SK-N-SH (cell line): ENCODE measurements at regions not wholly inside any gene's neighbourhood (a gene's known extent, or its start where the extent isn't known, plus 50 kb on each side); places are given as distances from the start of the nearest gene placed in this dataset.

Source experiments
- CTCF ChIA-PET: fragments of 300-600, 350-600 bp; formaldehyde crosslinking; extraction: SDS; loops from one replicate; lab custom pipeline; 2021; lab: Yijun Ruan, JAX
- POLR2A ChIA-PET: fragments of 350-600 bp; sonication (Branson Sonifier 250); formaldehyde crosslinking; extraction: SDS; loops from one replicate; lab custom pipeline; 2020; ENCODE audit warnings: antibody characterized with exemption, inconsistent platforms; lab: Yijun Ruan, JAX
- DNase-seq: peaks from one replicate; pipeline ENCODE4 v3.0.0; 2012
- H2AFZ ChIP-seq: fragments of 200-600 bp; sonication (generic); 2 replicates; pipeline ENCODE4 v1.8.1; 2016; ENCODE audit warnings: antibody characterized with exemption, mild to moderate bottlenecking, low read depth
- H3F3A ChIP-seq: fragments of 200-600 bp; sonication (generic); replicated peaks from 2 replicates; pipeline ENCODE3; 2016; ENCODE audit warnings: antibody characterized with exemption, mild to moderate bottlenecking; ENCODE audit not compliant: insufficient read depth
- H3K27ac ChIP-seq, 2 experiments: fragments of 200-500 bp in 1 of 2; fragments of 200-600 bp in 1 of 2; sonication (Bioruptor generic) in 1 of 2; sonication (generic), shearing (Covaris generic) in 1 of 2; 2 replicates each; pipeline versions ENCODE4 v1.5.1 to v1.6.1; 2014 to 2016; ENCODE audit warnings: low read depth in 2 of 2, inconsistent platforms in 1 of 2, low read length in 1 of 2, mild to moderate bottlenecking in 1 of 2, mixed read lengths in 1 of 2
- H3K27me3 ChIP-seq: fragments of 200-600 bp; sonication (generic), shearing (Covaris generic); 2 replicates; pipeline ENCODE4 v1.6.1; 2016; ENCODE audit warnings: mixed run types; ENCODE audit not compliant: insufficient read depth
- H3K36me3 ChIP-seq, 2 experiments: fragments of 200-500 bp in 1 of 2; fragments of 200-600 bp in 1 of 2; sonication (Bioruptor generic) in 1 of 2; sonication (generic) in 1 of 2; replicated peaks in 1 of 2; 2 replicates each; pipeline versions ENCODE3 to v1.5.1; 2014 to 2016; ENCODE audit warnings: low read length in 1 of 2, mild to moderate bottlenecking in 1 of 2; ENCODE audit not compliant: insufficient read depth in 2 of 2, control insufficient read depth in 1 of 2
- H3K4me1 ChIP-seq, 2 experiments: fragments of 200-500 bp in 1 of 2; fragments of 200-600 bp in 1 of 2; sonication (Bioruptor generic) in 1 of 2; sonication (generic), shearing (Covaris generic) in 1 of 2; 2 replicates each; pipeline versions ENCODE4 v1.5.1 to v1.6.1; 2014 to 2016; ENCODE audit warnings: low read depth in 1 of 2, low read length in 1 of 2, mixed run types in 1 of 2; ENCODE audit not compliant: insufficient read depth in 2 of 2, control insufficient read depth in 1 of 2
- H3K4me2 ChIP-seq: fragments of 200-600 bp; sonication (generic), shearing (Covaris generic); 2 replicates; pipeline ENCODE4 v1.6.1; 2017; ENCODE audit warnings: mixed run types
- H3K4me3 ChIP-seq, 2 experiments: fragments of 200-500 bp in 1 of 2; fragments of 200-600 bp in 1 of 2; sonication (Bioruptor generic) in 1 of 2; sonication (generic), shearing (Covaris generic) in 1 of 2; 2 replicates each; pipeline versions ENCODE4 v1.5.1 to v1.8.1; 2014 to 2016; ENCODE audit warnings: low read depth in 2 of 2, inconsistent platforms in 1 of 2, low read length in 1 of 2, mild to moderate bottlenecking in 1 of 2, mixed read lengths in 1 of 2, moderate library complexity in 1 of 2
- H3K79me2 ChIP-seq: fragments of 200-600 bp; sonication (generic); 2 replicates; pipeline ENCODE4 v1.8.1; 2017; ENCODE audit warnings: mild to moderate bottlenecking; ENCODE audit not compliant: insufficient read depth
- H3K9ac ChIP-seq: fragments of 200-600 bp; sonication (generic); 2 replicates; pipeline ENCODE4 v1.6.1; 2017; ENCODE audit warnings: mixed run types
- H3K9me2 ChIP-seq: fragments of 200-600 bp; sonication (generic); 2 replicates; pipeline ENCODE4 v1.6.1; 2017; ENCODE audit warnings: mixed run types
- H3K9me3 ChIP-seq: fragments of 200-600 bp; sonication (generic); 2 replicates; pipeline ENCODE4 v1.6.1; 2017; ENCODE audit warnings: mixed run types, mild to moderate bottlenecking, moderate library complexity
- H4K20me1 ChIP-seq: fragments of 200-600 bp; sonication (generic); 2 replicates; pipeline ENCODE4 v1.6.1; 2017; ENCODE audit warnings: mild to moderate bottlenecking, mixed run types; ENCODE audit not compliant: insufficient read depth
- CHD2 ChIP-seq: fragments of 150-350 bp; IDR thresholded peaks from 2 replicates; pipeline ENCODE4 v1.6.1; 2018; ENCODE audit warnings: low read length; ENCODE audit not compliant: partially characterized antibody
- ELF1 ChIP-seq: IDR thresholded peaks from 2 replicates; pipeline ENCODE4 v1.4.0; 2012
- EP300 ChIP-seq, 2 experiments: IDR thresholded peaks; 2 replicates each; pipeline versions ENCODE4 v1.4.0 to v1.6.1; 2012; ENCODE audit warnings: borderline replicate concordance in 1 of 2, low read depth in 1 of 2, low read length in 1 of 2
- FOSL2 ChIP-seq: IDR thresholded peaks from 2 replicates; pipeline ENCODE4 v1.4.0; 2012; ENCODE audit warnings: low read depth, mild to moderate bottlenecking, moderate library complexity, borderline replicate concordance
- FOXJ3 ChIP-seq: sonication (generic); formaldehyde crosslinking; IDR thresholded peaks from 2 replicates; pipeline ENCODE4 v1.5.1; 2020; ENCODE audit warnings: mild to moderate bottlenecking, missing genetic modification reagents
- GABPA ChIP-seq: IDR thresholded peaks from 2 replicates; pipeline ENCODE4 v1.4.0; 2012; ENCODE audit warnings: low read depth, mild to moderate bottlenecking
- GATA2 ChIP-seq: sonication (generic); formaldehyde crosslinking; IDR thresholded peaks from 2 replicates; pipeline ENCODE4 v1.5.0; 2020; ENCODE audit warnings: mild to moderate bottlenecking, missing genetic modification reagents
- IRF3 ChIP-seq: fragments of 150-350 bp; IDR thresholded peaks from 2 replicates; pipeline ENCODE4 v1.6.1; 2016; ENCODE audit warnings: mild to moderate bottlenecking, low read depth, low read length
- JUND ChIP-seq: IDR thresholded peaks from 2 replicates; pipeline ENCODE4 v1.4.0; 2012
- MAX ChIP-seq: IDR thresholded peaks from 2 replicates; pipeline ENCODE4 v1.4.0; 2012; ENCODE audit warnings: low read depth
- MXI1 ChIP-seq: IDR thresholded peaks from 2 replicates; pipeline ENCODE4 v1.6.1; 2012; ENCODE audit warnings: mild to moderate bottlenecking, low read depth, low read length, improper control_type of control experiment
- NFIC ChIP-seq: IDR thresholded peaks from 2 replicates; pipeline ENCODE4 v1.4.0; 2012; ENCODE audit warnings: borderline replicate concordance
- POLR2AphosphoS5 ChIP-seq: IDR thresholded peaks from 2 replicates; pipeline ENCODE4 v1.6.1; 2012; ENCODE audit warnings: low read depth, low read length
- SIN3A ChIP-seq: IDR thresholded peaks from 2 replicates; pipeline ENCODE4 v1.6.1; 2012; ENCODE audit warnings: low read depth, mild to moderate bottlenecking, low read length, moderate library complexity, borderline replicate concordance
- TAF1 ChIP-seq: IDR thresholded peaks from 2 replicates; pipeline ENCODE4 v1.6.1; 2012; ENCODE audit warnings: low read depth, mild to moderate bottlenecking, low read length, moderate library complexity, borderline replicate concordance
- USF2 ChIP-seq: fragments of 150-350 bp; IDR thresholded peaks from 2 replicates; pipeline ENCODE4 v1.6.1; 2017; ENCODE audit warnings: antibody characterized with exemption, low read length, low read depth, borderline replicate concordance
- WGBS: methylation state at CpG from one replicate; pipeline ENCODE4 v1.1.6; 2017; ENCODE audit warnings: low lambda C conversion rate; 5-methylcytosine and 5-hydroxymethylcytosine counted together

- TF ChIP-seq TAF1, result no peak
- TF ChIP-seq EP300 (IDR thresholded peaks at IDR 0.05; ENCODE audit: borderline replicate concordance in 1 of 2, low read depth in 1 of 2, low read length in 1 of 2), result no peak
- no peak for TF ChIP-seq JUND
- TF ChIP-seq FOXJ3 (CRISPR knock-in tag), result no peak
- TF ChIP-seq NFIC, result no peak
- no peak for TF ChIP-seq SIN3A
- no peak for TF ChIP-seq GATA2 (CRISPR knock-in tag)
- TF ChIP-seq CHD2, result no peak
- no peak for TF ChIP-seq POLR2AphosphoS5
- no peak for TF ChIP-seq GABPA
- no peak for TF ChIP-seq MXI1
- ChIA-PET CTCF (interaction anchor here (1.0 kb wide), 1 partner anchor 9 kb away, joined by 4 read pairs; no protein-coding TSS in a partner anchor), POLR2A (no interaction called here)
- Histone ChIP-seq H3K9me2 (no peaks in the 10 kb centered on the region), H3K4me2 (no peak overlapping the region), H4K20me1 (no peaks in the 10 kb centered on the region), H3K36me3 (no peaks in the 10 kb centered on the region), H3K27ac (no peak overlapping the region), H3K9me3 (no peaks in the 10 kb centered on the region), H3K79me2 (no peaks in the 10 kb centered on the region), H3K27me3 (no peaks in the 10 kb centered on the region), H3K4me3 (no peak overlapping the region), H3F3A (no peaks in the 10 kb centered on the region), H3K4me1 (peaks cover 0 to 2% of the 10 kb centered on the region in 2 experiments; a peak in 2 of 4 replicates), H2AFZ (no peak overlapping the region), H3K9ac (no peak overlapping the region)
- 72% methylated on average over 2 of the region's 2 CpGs for WGBS
- no peak for DNase-seq
These were observed 372.2 kb upstream of the SGO1 start for GRCh38 chr3:20558161-20558560.

- Histone ChIP-seq H2AFZ (no peak overlapping the region), H3K4me2 (no peak overlapping the region), H3K27me3 (no peaks in the 10 kb centered on the region), H3K9me2 (no peaks in the 10 kb centered on the region), H3K79me2 (no peaks in the 10 kb centered on the region), H3K4me3 (no peak overlapping the region), H3K36me3 (no peaks in the 10 kb centered on the region), H3F3A (no peaks in the 10 kb centered on the region), H3K4me1 (no peaks in the 10 kb centered on the region; a peak in 1 of 4 replicates), H3K9me3 (no peaks in the 10 kb centered on the region), H3K27ac (no peak overlapping the region), H3K9ac (no peak overlapping the region), H4K20me1 (no peaks in the 10 kb centered on the region)
- DNase-seq, result no peak
- ChIA-PET CTCF (no interaction called here), POLR2A (no interaction called here)
- 71% methylated on average over 4 of the region's 4 CpGs for WGBS
- TF ChIP-seq MAX (no peak), FOSL2 (no peak), POLR2AphosphoS5 (no peak), USF2 (no peak), FOXJ3 (CRISPR knock-in tag) (no peak), ELF1 (no peak), IRF3 (no peak)
These were observed 370.7 kb upstream of the SGO1 start for GRCh38 chr3:20556661-20557060.
